ENCODE measurements at regions not wholly inside any gene's neighbourhood (a gene's known extent, or its start where the extent isn't known, plus 50 kb on each side); places are given as distances from the start of the nearest gene placed in this dataset.

- DNase-seq: no peak
These were observed 145.5 kb downstream of the C16orf95 start for GRCh38 chr16:87171723-87172122.

- DNase-seq: no peak
These were observed 144.6 kb downstream of the C16orf95 start for GRCh38 chr16:87172632-87173031.

GRCh38 chr16:87173294-87173893, 143.8 kb downstream of the C16orf95 start:
- DNase-seq: no peak

GRCh38 chr16:87174061-87174460, 143.1 kb downstream of the C16orf95 start:
- no peak for DNase-seq

- DNase-seq: no peak
These were observed 140.5 kb downstream of the C16orf95 start for GRCh38 chr16:87176735-87177134.

GRCh38 chr16:87177673-87178072, 139.5 kb downstream of the C16orf95 start:
- DNase-seq: no peak

GRCh38 chr16:87178177-87178863, 138.9 kb downstream of the C16orf95 start:
- DNase-seq: no peak

GRCh38 chr16:87178977-87179376, 138.2 kb downstream of the C16orf95 start:
- DNase-seq: no peak

GRCh38 chr16:87180069-87180468, 137.1 kb downstream of the C16orf95 start:
- no peak for DNase-seq

- no peak for DNase-seq
These were observed 134.4 kb downstream of the C16orf95 start for GRCh38 chr16:87182759-87183158.

GRCh38 chr16:87183647-87184046, 133.5 kb downstream of the C16orf95 start:
- DNase-seq: no peak

- no peak for DNase-seq
These were observed 131.9 kb downstream of the C16orf95 start for GRCh38 chr16:87185308-87185707.

- DNase-seq: no peak
These were observed 131.2 kb downstream of the C16orf95 start for GRCh38 chr16:87185983-87186382.

GRCh38 chr16:87186446-87186845, 130.7 kb downstream of the C16orf95 start:
- no peak for DNase-seq

GRCh38 chr16:87186876-87187533, 130.2 kb downstream of the C16orf95 start:
- DNase-seq: no peak

GRCh38 chr16:87188104-87188503, 129.1 kb downstream of the C16orf95 start:
- no peak for DNase-seq

GRCh38 chr16:87189426-87189825, 127.8 kb downstream of the C16orf95 start:
- no peak for DNase-seq

- no peak for DNase-seq
These were observed 126.6 kb downstream of the C16orf95 start for GRCh38 chr16:87190288-87191230.

- no peak for DNase-seq
These were observed 124.6 kb downstream of the C16orf95 start for GRCh38 chr16:87192452-87193073.

- no peak for DNase-seq
These were observed 123.0 kb downstream of the C16orf95 start for GRCh38 chr16:87194172-87194571.

GRCh38 chr16:87195161-87195560, 122.0 kb downstream of the C16orf95 start:
- no peak for DNase-seq

- no peak for DNase-seq
These were observed 121.0 kb downstream of the C16orf95 start for GRCh38 chr16:87196231-87196630.

- no peak for DNase-seq
These were observed 120.5 kb downstream of the C16orf95 start for GRCh38 chr16:87196661-87197060.

Data from SHP77 treated with DMSO at 0.1 percent for 48 hours (cell line).